SHP77 (cell line): ENCODE measurements at regions not wholly inside any gene's neighbourhood (a gene's known extent, or its start where the extent isn't known, plus 50 kb on each side); places are given as distances from the start of the nearest gene placed in this dataset.
"Not testable (repeated sequence)": the region's sequence is repeated elsewhere in the genome, so short reads cannot be mapped to it uniquely, and the experiment has no call there.

Source experiments
- DNase-seq, 2 experiments: peaks; one replicate each; lab custom pipeline; 2025; lab: John Stamatoyannopoulos, UW

DNA sequence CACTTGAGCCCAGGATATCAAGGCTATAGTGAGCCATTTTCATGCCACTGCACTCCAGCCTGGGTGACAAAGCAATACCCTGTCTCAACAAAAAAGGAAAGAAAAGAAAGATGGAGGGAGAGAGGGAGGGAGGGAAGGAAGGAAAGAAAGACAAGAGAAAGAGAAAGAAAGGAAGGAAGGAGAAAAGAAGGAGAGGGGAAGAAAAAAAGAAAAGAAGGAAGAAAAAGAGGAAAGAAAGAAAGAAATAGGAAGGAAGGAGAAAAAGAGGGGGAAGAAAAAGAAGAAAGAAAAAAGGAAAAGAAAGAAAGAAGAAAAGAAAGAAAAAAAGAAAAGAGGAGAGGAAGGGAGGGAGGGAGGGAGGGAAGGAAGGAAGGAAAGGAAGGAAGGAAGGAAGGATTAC lies 321.5 kb upstream of the CNTNAP2 start:
- DNase-seq = no peak

DNA sequence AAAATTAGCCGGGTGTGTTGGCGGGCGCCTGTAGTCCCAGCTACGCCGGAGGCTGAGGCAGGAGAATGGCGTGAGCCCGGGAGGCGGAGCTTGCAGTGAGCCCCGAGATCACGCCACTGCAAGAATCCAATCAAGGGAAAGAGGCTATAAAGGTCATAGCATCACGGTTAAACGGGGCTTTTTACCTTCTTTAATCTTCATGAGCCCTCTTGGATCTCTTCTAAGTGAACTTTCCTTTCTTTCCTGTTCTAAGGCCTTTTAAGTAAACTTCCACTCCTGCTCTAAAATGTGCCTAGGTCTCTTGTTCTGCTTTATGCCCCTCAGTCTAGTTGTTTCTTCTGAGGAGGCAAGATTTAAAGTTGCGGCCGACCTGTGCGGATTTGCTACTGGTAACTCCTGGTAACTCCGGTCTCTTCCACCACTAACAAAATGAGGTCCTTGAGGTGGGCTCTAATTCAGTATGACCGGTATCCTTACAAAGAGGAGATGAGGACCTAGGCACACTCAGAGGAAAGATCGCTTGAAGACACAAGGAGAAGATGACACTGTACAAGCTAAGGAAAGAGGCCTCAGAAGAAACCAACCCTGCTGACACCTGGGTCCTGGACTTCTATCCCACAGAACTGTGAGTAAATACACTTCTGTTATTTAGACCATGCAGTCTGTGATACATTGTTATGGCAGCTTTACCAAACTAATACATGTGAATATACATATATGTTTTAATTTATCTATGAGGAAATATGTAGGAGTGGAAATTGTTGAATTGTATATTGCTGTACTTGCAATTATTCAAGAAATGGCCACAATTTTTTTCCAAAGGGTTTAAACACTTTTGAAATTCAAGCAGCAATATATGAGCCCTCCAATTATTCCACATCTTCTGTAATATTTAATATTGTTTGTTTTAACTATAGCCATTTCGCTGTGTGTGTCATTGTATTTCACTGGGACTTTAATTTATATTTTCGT lies 331.5 kb upstream of the CNTNAP2 start:
- DNase-seq = peak; percentile 35 to 59

DNA sequence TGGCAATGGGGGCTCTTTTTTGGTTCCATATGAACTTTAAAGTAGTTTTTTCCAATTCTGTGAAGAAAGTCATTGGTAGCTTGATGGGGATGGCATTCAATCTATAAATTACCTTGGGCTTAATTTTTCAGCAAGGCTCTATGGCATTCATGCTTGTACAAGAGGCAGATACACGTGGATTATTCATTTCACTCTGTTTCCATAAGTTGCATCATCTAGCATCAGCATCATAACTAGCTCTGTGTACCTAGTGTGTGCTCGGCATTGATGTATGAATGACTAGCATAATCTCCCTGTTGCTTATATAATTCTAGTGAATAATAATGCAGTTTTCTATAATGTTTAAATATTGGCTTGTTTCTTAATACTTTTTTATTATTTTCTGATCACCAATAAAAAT lies 335.2 kb upstream of the CNTNAP2 start:
- not testable (repeated sequence) for DNase-seq

DNA sequence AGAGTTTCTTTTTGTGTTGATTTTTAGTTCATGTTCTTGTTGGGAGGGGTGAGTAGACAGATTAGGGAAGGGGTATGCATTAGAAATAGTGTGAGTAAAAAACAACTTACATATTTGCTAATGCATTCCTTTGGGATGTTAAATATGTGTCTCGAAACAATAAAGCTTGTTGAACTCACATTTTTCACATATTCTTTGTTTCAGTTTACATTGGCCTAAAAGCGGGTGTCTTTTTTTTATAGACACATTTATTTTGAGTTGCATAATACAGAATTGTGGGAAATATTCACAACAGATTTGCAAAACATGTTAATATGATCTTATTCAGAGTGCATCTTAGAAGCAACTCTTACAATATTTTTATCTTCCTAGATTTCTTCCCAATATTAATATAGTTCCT lies 337.5 kb upstream of the CNTNAP2 start:
- DNase-seq = no peak

DNA sequence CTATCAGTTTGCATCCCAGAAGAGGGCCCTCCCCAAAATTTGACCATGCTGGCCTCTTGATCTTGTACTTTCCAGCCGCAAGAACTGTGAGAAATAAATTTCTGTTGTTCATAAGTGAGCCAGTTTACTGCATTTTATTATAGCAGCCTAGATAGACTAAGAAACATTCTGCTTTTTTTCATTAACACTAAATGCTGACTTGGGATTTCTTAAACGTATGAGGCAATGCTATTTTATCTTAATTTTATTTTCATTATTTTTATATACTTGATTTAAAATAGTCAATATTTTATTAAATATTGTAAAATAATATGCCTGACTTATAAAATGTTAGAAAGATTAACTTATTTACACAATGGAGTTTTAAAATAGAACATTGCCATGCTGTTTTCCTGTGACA lies 341.8 kb upstream of the CNTNAP2 start:
- DNase-seq = no peak

DNA sequence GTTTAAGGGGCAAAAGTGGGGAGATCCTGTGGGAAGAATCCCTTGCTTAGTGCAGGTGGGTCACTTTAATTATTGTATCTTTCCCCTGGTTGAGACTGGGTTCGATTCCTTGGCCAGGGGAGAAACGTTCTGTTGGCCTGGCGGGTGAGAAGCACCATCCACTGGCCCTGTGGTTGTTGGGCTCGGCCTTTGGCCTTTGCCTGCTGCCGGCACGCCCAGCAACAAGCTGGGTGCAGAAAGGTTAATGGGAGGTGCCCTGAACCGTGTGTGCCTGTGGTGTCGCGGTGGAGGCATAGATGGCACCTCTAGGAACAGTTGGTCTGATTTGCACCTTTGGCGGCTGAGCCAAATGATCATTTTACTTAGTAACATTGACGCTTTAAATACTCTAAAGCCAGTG lies 363.6 kb upstream of the CNTNAP2 start:
- DNase-seq = no peak

DNA sequence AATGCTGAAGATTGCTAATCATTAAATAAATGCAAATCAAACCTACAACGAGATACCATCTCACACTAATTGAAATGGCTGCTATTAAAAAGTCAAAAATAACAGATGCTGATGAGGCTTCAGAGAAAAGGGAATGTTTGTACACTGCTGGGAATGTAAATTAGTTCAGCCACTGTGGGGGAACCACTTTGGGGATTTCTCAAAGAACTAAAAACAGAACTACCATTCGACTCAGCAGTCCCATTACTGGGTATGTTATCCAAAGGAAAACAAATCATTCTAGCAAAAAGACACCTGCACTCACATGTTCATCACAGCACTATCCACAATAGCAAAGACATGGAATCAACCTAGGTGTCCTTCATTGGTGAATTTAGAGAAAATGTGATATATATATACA lies 379.0 kb upstream of the CNTNAP2 start:
- no peak for DNase-seq

DNA sequence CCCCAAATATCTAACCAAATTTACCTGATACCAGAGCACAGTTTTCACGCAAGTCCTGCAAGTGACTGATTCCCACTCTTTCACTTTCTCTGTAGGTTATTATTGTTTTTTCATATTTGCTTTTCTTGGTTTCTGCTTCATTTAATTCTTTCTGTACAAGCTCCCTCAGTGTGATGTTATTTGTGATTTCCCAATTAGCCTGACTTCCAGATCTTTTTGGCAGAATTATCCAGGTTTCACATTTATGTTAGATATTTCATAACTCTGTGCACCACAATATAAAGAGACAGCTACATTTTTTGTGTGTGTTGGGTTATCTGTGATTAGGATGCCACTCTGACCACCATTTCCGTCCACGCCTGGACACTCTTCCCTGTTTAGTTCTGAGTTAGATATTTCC lies 381.5 kb upstream of the CNTNAP2 start:
- no peak for DNase-seq

DNA sequence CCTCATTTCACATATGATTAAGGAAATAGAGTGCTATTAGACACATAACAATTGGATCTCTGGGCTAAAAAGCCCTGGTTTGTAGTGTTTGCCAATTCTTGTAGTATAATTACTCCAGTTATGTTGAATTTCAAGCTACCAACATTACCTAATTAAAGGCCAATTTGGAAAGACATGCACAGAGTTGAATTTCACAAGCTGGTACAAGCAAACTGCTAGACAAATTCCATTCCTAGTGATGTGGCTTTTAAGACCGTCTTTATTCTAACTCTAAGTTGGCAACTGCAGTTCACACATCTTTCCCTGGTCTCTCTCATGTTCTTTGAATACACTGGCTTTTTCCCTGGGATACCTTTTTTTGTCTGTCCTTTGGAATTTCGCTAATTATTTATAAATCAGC lies 384.1 kb upstream of the CNTNAP2 start:
- DNase-seq = no peak

DNA sequence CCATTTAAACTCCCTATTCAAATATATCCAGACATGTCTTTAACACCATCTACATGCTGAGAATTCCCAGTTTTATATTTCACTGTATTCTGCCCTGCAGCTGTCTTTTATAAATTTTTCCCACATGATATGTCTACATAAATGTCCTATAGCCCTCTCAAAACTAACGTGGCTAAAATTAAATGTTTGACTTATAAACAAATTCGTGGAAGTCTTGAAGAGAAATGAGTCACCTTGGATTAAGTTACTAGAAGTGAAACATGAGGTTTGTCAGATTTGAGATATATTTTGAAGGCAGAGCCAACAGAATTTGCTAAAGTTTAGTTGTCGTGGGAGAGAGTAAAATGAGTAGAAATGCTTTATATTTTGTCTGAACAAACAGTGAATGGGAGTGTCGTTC lies 386.9 kb upstream of the CNTNAP2 start:
- no peak for DNase-seq

DNA sequence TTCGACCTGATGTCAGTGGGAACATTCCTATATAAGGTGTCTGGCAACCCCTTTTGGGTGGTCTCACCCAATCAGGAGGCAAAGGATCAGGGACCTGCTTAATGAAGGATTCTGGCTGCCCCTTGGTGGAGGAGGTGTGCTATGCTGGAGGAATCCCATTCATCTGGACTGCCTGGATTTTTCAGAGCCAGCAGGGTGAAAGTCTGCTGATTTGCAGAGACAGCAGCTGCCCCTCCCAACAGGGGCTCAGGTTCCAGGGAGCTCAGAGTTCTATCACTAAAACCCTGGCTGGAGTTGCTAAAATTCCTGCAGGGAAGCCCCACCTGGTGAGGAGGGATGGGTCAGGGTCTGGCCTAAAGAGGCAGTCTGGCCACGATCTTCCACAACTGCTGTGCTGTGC lies 398.5 kb upstream of the CNTNAP2 start:
- no peak for DNase-seq

DNA sequence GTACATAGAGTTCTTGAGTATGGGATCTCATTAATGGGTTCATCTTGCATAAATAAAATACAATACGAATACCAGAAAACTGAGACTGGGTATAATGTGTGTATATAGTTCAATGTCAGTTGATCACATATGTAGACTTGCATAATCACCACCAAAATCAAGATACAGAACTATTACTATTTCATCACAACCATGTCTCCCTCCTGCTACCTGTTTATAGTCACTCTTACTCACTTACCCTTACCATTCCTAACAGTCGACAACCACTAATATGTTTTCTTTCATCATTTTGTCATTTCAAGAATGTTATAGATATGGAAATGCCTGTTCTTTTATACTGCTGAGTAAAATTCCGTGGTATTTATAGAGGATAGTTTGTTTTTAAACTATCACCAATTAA lies 416.1 kb upstream of the CNTNAP2 start:
- DNase-seq = no peak

DNA sequence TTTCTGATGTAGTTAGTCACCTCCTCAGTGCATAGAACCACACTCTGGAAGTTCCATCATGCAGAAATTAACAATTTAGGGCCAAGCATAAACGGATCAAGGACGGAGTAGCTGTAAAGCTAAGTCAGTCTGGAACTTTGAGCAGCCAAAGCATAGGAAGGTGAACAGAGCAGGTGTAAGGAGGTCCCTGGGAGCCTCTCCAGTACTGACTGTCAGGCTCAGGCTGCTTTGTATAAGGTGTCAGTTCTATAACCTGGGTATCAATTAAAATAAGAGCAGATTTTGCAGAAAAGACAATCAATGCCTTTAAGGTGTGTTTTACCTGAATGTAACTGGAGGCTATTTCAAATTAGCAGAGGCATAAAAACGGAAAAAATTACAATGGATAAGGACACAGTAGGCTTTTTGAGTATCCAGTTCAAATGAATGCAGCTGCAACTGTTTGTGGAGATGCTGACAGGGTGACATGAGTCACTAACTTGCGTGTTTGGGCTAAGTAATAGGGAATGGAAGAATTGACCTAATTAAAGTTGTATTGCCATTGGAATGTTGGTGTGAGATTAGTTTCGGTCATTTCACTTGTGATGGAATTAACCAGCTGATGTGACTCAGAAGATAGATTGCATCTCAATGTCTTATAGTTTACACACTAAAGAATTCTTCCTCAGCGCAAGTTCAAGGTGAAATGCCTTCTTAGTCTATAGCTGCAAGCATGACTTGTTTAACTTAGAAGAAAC lies 417.9 kb upstream of the CNTNAP2 start:
- DNase-seq = no peak

DNA sequence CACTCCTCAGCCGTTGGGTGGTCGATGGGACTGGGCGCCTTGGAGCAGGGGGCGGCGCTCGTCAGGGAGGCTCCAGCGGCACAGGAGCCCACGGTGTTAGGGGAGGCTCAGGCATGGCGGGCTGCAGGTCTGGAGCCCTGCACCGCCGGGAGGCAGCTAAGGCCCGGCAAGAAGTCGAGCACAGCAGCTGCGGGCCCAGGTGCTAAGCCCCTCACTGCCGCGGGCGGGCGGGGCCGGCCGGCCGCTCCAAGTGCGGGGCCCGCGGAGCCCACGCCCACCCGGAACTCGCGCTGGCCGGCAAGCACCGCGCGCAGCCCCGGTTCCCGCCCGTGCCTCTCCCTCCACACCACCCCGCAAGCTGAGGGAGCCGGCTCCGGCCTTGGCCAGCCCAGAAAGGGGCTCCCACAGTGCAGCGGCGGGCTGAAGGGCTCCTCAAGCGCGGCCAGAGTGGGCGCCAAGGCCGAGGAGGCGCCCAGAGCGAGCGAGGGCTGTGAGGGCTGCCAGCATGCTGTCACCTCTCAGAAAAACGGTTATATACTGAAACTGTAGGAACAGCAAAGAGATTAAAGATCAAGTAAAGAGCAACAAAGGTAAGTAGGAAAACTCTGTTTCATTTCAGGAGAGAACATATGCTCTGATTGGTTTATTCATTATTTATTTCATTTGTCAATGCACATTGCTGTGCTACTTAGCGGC lies 419.0 kb upstream of the CNTNAP2 start:
- DNase-seq = not testable (repeated sequence)

DNA sequence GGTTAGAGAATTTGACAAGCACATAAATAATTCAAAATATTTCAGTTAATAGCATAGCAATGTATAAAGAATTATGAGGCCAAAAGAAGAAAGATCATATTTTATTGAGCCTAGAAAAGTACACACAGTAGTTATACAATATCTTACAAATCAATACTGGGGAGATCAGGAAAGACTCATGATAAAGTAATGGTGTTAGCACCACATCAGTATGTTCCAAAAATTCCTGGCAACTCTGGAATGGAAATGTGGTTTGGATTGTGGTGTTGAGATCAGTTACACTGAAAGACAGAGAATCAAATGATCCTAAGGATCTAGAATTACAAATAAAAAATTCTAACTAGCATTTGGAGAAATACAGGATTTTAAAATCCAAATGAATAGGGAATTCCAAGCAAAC lies 420.5 kb upstream of the CNTNAP2 start:
- no peak for DNase-seq

DNA sequence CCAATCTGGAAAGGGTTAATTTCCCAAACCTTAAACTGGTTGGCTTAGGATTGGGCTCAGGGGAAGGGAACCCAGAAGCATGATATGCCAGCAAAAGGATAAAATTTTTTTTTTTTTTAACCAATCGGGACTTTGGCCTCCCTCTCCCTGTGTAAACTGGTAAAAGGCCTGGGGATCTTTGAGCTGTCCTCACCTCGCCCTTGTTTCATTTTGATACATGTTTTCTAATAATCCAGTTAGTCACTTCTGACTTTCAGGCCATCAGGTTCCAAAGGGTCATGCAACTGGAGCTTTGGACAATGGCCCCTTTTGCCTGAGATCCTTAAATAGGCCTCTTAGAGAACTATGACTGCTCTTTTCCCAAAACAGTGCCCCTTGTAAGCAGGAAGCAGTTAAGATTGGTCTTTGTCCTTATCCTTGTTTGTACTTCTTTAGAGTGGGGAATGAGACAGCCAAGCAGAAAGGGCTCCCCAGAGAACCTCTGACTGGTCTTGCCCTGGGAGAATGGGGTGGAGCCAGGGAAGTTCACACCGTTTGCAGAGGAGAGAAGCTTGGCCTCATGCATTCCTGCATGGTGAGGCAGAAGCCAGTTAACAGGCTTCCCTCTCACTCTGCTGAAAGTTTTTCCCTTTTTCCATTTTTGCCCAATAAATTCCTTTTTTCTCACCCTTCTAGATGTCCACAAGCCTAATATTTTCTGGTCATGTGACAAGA lies 424.2 kb upstream of the CNTNAP2 start:
- no peak for DNase-seq

DNA sequence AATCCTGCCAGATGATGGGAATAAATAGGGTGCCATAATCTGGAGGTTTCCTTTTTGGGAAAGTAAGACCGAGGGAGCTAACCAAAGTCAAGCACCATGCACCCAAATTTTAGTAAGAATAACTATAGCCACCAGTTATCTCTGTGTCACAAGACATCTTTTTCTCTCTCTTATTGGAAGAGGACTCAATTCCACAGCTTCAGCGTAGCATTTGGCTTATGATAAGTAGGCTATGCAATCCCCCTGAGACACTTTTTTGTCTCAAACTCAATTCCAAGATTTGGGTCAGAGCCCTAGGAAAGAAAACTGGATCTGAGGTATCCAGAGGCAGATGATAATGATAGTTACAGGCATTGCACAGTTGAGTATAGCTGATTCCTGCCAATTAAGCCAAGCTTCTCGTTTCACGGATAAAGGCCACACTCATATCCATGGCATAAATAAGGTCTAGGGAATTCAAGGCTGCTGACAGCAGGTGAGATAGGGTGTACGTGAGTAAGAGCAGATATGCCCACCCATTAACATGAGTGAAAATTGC lies 425.2 kb upstream of the CNTNAP2 start:
- DNase-seq = no peak

DNA sequence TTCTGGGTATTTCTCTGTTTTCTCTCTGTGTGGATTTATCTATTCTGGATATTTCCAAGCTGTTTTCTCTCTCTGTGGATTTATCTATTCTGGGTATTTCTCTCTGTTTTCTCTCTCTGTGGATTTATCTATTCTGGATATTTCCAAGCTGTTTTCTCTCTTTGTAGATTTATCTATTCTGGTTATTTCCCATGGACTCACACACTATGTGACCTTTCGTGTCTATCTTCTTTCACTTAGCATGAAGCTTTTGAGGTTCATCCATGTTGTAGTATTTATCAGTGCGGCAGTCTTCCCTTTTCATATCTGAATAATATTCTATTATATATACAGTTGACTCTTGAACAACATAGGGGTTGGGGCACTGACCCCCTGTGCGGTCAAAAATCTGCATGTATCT lies 435.0 kb upstream of the CNTNAP2 start:
- DNase-seq = no peak

DNA sequence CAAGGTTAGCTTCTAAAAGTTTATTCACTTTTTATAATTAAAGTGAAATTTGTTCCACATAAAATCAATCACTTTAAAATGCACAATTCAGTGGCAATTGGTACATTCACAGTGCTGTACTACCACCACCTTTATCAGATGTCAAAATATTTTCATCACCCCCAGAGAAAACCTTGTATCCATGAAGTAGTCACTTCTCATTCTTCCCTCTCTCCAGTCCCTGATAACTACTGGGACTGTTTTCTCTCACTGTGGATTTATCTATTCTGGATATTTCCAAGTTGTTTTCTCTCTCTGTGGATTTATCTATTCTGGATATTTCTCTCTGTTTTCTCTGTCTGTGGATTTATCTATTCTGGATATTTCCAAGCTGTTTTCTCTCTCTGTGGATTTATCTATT lies 435.4 kb upstream of the CNTNAP2 start:
- DNase-seq = no peak

DNA sequence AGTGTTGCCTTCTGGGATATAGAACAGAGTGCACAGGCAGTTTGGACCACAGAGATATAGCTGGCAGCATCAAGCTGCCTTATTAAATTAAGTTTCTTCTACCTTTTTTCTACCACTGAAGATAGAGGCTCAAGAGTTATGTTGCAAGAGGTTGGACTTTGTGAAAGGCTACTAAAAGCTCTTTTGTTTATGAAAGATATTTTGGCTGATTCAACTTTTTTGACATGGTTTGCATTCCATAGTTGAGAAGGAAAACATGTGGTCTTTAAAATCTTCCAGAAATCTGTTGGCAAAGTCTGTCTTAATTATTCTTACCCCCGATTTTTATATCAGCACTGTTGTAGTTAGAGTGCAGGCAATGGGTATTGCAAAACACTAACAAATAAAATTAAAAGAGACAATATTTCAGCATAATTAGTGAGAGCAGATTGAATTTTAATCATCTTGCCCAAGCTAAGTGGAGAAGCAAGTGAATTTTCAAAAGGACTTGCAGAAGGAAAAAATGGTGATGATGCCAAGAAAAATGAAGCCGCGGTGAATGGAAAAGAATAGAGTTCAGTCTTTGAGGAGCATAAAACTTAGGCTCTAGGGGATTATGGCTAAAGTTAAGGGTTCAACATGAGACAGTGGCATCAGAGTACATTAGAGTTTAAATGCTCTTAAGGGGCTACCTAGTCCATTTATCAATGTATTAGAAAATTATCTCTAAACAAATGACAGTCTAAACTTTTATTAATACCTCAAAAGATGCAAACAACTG lies 450.9 kb upstream of the CNTNAP2 start:
- no peak for DNase-seq

DNA sequence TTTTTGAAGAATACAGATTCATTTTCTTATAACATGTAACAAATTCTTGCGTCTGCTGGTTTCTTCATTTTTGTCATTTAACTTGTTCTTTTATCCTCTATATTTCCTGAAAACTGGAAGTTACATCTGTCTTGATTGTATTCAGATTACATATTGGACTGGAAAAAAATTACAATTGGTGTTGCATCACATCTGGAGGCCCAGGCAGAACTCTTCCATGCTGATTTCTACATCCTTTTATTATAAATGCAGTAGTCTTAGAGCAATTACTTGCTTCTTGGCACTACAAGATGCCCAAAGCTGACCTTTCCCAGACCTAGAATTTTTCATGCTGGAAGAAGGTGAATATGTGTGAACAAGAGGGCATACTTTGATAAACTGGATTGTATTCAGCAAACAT lies 460.9 kb upstream of the CNTNAP2 start:
- DNase-seq = no peak
